Right renal cortex interstitium (tissue), 3 donors: ENCODE measurements at regions not wholly inside any gene's neighbourhood (a gene's known extent, or its start where the extent isn't known, plus 50 kb on each side); places are given as distances from the start of the nearest gene placed in this dataset.

Experiments
- DNase-seq, 3 donors: peaks; one replicate each; pipeline ENCODE4 v3.0.0-alpha.2; 2013; ENCODE audit warnings: low read depth in 3 of 3, low spot score in 2 of 3

DNA sequence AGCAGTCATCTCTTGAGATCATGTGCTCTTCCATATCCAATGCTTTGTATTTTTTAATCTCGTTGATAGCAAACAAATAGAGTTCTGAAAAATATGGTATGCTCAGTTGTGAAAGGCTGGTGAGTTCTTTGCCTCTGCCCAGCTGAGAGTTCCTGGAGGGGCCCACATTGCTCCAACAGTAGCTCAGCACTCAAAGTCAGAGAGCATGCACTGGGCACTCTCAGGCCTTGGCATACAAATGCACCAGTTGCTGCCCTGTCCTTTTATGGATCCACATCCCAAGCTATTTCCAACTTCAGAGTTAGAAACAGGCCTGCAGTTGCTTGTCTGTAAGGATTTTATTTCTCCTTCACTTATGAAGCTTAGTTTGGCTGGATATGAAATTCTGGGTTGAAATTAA, 181.7 kb upstream of the CHRNA7 start:
- no peak for DNase-seq

DNA sequence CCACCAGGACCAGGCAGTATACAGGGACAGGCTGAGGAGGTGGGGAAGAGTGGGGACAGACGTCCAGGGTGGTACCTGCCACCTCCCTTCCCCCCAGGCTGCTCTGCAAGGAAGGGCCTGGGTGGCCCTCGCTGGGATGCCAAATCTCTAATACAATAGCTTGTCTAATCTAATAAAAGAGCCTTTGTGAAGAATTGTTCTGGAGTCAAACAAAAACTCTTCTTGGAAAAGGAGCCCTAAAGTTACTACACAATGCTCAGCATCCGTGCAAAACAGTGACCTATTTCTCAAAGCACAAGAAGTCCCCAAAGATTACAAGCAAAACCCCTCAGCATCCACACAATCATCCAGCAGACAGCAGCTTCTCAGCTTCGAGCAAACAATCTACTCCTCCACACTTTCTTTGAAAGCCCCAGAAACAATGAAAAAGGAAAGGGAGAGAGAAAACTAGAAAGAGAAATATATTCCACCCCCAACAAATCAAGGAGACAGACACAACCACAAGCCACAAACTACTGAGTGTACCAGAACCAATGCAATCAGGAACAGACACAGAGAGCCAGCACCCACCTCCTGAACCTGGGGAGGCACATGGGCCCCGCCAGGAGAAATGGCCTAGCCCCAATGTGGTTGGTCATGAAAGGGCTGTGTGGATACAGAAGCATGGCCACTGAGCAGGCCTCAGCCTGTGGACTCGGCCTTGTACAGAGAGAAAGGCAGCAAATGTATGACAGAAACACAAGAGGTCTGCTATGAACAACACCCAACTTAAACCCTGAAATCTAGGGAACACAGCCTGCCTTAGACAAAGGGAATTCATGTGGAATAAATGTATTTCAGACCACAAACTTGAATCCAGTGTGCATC, 177.1 kb upstream of the CHRNA7 start:
- DNase-seq: no peak

DNA sequence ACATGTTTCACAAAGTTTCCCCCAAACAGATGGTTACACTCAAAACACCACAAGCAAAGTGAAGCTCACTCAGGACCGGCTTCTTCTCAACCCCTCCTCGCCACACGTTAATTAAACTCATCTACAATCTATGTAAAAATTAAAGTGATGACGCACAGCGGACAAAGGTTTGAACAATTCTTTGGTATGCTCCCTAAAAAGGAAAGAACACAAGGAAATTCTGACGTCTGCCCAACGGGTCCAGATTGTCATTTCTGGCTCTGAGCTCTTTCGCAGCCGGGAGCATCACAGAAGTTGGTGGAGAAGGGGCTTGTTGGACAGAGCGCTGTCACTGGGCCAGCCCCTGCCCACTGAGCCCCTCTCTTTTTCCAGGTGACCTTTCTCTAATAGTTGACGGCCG, 173.7 kb upstream of the CHRNA7 start:
- DNase-seq: no peak

DNA sequence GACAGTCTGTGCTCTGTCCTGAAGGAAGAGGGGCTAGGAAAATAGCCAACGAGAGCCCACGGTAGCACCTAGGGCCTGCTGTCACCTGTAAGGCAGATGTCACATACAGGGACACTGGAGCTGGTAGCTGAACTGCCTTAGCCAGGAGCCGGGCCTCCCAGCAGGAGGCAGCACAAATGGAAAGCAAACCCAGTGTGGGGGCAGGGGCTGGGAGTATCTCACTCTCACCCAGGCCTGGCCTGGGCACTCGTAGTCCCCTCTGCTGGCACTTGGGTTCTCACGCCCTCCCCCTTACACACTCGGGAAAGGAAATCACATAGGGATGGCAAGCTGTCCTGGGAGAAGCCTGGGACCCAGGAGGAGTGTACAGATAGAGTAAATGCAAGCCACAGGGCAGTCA, 173.1 kb upstream of the CHRNA7 start:
- DNase-seq: no peak

DNA sequence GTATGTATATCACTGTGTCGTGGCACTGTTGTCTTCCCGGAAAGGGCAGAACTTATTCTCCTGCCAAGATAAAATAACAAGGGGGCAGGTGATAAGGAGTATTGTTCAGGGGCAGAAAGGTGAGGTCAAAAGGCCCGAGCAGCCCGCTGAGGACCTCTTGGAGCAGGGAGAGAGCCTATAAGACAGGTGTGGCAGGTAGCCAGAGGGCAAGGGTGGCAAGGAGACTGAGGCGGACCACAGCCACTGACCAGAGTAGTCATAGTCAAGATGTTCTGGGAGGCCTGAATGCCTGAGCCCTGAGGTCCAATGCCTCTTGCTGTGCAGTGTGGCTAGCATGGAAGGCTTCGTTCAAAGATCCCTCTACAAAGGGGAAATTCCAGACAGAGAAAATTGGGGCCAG, 172.3 kb upstream of the CHRNA7 start:
- DNase-seq: no peak

DNA sequence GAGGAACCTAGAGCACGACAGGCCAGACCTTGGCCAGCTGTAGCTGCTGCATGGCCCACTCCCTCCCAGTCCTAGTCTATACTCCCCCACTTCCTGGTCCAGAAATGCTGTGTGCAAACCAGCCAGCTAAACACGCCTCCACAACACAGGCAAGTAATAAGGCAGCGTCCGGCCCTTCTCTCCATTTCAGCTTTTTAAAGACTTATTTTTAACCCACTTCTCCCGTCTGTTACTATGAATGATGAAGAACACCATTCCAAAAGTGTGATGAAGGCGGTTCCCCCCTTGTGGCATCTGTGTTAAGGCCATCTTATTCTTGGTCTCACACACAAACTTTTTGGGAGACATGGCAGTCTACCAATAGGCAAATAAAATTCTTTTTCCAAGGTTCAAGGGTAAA, 164.1 kb upstream of the CHRNA7 start:
- no peak for DNase-seq

DNA sequence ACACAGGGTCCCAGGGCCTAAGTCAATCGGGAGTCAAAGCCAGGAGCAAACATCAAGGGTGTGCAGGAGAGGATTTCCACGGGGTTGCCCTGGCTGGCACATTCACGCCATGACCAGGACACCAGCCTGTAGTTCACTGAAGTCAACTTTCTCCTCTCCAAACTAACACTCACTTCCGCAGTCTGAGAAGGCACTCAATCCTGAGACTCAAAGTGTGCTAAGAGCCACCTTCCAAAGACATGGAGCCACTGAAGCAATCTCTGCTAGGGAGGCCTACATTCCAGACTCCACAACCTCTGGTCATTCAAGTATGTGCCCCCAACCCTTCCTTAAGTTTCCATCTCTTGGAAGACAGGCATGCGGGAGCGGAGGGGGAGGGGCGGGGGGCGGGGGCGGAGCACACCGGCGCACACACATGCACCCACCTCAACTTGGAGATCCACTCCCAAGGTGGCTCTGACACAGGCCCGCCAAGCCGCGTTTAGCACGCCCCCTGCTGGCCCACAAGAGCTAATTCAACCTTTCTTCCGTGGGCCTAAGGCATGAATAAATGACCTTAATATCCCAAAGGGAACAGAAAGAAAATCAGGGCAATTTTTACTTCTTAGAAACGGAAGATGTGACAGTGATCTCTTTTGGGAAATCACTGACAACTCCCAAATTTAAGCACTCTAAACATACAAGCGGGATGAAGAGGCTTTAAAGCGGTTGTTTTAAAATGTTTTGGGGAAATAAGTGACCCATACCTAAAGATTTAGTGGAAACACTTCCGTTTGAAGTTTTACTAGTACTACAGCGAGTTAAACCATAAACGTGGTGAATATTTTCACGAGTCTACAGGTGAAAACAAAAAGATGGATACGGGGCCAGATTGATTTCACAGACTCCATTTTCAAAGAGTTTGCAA, 162.5 kb upstream of the CHRNA7 start:
- DNase-seq: no peak

DNA sequence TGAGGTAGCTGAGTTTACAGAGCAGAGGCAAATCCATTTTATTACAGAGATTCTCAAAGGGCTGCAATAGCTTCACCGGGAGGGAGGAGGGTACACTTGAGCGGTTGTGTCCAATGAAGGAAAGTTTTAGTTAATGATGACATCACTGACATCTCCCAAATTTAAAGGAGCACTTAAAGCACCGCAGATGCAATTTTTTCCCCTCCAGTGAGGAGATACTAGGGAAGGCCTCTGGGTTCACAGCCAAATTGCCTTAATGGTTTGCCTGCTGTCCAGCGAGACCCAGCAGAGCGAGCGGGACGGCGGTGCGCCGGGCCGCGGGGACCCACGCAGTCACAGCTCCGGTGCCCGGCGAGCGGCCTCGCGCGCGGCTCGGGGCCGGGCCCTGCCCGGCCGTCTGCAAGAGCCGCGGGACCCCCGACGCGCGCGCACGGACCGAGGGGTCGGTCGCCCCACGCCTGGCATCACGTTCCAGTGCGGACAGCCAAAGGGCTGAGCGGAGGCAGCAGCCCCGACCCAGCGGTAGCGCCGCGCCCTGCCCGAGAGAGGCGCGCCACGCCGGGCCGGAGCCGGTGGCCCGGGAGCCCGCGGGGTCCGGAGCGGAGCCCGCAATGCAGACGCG, 160.5 kb upstream of the CHRNA7 start:
- peak in 1 of 3 donors; percentile 14 for DNase-seq

DNA sequence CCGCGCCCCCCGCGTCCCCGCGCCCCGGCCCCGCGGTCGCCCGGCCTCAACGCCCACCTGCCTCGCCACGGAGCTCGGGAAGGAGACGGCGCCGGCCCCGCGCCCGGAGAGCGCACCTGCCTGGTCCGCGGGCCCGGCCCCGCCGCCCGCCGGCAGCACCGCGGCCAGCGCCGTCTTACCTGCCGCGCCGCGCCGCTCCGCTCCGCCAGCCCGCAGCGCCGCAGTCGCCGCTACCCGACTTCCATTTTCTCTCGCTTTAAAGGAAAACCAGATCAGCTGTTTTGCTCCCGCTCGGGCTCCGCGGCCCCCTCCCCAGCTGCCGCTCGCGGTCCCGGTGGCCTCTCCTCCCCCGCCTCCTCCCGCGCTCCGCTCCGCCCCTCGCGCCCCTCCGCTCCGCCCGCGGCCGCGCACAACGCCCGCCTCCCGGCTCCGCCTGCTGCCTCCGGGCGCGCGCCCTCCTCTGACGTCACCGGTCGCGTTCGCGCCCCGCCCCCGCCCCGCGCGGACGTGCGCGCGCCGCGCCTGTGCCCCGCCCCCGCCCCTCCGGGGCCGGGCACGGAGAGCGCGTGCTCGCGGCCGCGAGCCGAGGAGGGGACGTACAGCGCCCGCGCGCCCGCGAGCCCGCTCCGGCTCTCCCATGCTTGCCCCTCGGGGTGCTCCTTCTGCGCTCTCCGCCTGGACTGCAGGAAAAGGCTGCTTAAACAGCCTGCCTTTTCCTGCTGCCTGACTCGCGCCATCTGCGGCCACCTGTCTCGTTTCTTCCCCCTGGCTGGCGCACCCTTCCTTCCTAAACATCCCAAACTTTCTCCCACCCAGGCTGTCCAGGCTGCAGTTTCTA, 159.8 kb upstream of the CHRNA7 start, which contains the start of gene OTUD7A:
TSS of gene OTUD7A (minus strand) at position 346 of the 838 bp plus-strand sequence.
- DNase-seq: peak; percentile 38 to 78 (median 76)

DNA sequence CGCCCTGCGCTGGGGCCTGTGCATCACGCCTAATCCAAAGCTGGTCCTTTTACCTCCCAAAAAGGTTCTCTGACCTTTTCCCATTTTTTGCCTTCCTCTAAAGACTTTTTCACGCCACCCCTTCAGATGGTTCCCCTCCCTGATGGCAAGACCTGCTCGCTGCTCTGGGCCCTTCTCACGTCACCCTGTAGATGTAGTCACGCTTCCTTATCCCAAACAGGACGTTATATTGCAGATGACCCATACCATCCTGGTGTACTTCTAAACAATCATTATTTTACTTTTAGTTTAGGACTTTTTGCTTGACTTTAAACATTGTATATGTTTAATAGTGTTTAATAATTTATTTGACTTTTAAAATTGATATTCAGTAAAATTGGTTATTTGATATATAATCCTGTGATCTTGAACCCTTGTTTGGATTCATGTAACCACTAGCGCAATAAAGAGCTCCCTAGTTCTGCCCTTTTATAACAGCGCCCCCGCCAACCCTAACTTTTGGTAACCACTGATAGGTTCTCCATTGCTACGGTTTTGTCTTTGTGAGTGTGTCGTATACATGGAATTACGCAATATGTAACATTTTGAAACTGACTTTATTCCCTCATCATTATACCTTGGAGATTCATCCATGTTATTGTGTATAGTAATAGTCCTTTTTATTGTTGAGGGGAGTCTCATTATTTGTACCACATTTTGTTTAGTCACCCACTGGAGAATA, 159.0 kb upstream of the CHRNA7 start:
- peak in 1 of 3 donors; percentile 60 for DNase-seq

DNA sequence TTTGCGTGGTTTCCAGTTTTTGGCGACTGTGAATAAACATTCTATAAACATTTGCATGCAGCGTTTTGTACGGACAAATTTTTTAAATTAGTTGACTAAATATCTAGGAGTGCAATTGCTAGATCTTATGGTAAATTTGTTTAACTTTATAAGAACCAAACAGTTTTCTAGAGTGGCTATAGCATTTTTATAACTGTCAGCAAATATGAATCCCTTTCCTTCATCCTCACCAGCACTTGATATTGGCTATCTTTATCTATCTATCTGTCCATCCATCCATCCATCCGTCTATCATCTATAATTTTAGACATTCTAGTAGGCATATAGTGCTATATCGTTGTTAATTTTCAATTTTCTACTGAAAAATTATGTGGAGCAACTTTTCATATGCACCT, 158.4 kb upstream of the CHRNA7 start:
- DNase-seq: no peak

DNA sequence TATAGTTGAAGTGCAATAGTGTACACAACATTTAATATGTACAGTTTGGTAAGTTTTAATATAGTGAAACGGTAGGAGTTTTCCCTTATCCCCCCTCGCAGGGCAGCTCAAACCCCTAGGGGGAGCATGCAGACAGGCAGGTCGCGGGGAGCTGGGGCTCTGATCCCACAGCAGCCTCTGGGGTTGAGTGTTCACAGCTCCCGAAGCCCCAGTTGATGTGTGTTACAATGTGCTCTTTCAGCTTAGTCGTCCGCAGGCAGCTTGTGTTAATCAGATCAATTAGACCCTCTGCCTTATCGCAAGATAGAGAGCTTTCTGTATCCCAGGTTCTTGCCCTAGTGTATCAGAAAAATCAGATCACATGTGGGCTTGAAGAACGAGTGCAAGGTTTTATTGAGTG, 143.1 kb upstream of the CHRNA7 start:
- no peak for DNase-seq

DNA sequence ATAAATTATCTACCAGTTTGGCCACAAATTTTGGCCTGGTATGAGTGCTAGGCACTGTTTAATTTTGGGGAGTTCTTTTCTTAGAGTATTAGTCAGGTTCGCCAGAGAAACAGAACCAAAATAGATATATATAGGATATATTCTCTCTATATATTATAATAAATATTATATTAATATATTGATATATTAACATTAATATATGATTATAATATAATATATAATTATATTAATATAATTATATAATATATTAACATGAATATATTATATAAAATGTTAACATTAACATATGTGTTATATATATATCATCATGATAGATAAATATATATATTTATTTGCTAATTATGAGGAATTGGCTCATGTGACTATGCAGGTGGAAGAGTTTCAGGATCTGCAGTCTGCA, 137.8 kb upstream of the CHRNA7 start:
- DNase-seq: no peak

DNA sequence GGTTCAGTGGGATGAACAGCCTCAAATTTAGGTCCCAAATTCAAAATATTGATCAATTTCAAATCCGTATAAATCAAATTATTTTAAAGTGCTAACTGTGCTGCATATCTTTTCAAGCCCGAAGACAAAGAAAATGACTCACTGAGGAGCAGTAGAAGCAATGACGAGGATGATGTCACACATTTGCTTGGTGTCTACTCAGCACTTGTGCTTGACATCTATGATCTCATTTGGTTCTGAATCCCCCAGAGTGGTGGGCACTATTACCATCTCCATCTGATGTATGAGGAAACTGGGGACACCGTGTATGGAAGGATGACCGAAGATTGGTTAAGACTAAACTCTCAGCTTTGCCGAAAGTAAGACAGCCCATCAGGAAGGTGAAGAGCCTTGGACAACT, 136.5 kb upstream of the CHRNA7 start:
- DNase-seq: no peak

DNA sequence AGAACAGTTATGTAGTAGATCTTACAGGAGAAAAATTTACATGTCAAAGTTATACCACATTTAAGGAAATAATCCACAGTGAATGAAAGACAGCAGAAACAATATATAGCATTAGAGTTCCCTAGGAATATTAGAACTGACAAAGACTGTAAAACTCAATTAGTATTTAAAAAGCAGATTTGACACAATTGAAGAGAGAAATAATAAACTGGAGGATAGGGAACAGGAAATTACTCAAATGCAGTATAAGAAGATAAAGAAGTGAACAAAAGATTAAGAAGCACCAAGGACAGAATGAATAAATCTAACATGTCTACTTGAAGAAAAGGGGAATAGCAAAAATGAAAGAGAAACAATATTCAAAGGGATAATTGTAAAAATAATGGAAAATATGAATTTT, 132.6 kb upstream of the CHRNA7 start:
- no peak for DNase-seq

DNA sequence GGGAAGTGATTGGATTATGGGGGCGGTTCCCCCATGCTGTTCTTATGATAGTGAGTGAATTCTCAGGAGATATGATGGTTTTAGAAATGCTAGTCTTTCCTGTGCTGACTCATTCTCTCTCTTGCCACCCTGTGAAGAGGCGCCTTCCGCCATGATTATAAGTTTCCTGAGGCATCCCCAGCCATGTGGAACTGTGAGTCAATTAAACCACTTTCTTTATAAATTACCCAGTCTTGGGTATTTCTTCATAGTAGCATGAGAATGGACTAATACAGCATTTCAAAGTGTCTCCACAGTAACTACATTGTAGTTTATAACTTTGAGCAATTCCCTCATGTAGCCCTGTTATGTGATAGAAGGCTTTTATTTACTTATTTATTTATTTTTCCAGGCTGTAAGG, 128.8 kb upstream of the CHRNA7 start:
- no peak for DNase-seq

DNA sequence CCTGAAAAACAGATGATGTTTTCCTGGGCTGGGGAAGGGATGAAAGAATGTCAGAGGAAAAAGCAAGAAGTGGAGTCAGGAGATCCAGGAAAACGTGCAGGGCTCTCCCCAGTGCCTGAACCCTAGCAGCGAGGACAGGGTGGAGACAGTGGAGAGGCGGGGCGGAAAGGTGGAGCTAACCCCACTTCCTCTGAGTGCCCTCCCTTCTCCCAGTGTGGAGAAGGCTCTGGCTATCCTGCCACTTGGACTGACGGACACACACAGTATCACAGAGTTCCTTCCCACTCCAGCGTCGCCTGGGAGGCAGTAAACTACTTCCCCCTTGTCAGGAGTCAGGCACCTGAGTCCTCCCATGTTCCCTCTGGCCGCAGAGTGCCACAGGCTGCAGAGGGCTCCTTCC, 125.3 kb upstream of the CHRNA7 start:
- no peak for DNase-seq

DNA sequence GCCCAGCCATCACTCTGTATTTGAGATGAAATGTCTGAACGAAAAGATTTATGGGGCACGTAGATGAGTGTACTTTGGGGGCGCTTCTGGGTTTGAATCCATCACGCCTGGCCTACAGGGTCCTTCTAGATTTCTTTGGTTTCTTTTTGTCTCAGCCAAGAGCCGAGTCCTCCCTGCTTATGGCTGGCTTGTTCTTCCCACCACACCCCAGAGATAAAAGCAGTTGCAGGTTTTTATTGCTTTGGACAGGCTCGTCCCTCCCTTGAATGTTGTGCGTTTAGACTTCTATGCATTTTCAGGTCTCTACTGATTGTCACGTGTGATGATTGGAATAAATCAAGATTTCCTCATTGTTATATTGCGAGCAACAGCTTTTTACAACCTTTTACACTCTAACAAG, 104.8 kb upstream of the CHRNA7 start:
- no peak for DNase-seq

DNA sequence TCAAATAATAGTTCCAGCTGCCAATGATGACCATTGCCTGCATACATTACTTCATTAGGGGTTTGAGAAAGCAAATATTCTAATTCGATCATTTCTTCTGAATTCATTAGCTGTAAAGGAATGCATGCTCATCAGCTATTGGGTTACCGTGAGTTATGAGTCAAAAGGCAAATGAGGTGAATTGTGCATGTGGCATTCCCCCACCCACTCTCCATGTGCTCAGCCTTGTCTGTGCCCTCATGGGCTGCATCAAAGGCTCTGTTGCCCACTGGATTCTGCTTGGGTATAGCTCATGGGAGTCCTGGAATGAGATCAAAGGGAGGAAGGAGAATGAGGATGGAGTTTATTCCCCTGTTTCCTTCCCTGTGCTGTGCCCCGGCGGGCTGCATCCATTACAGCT, 99.3 kb upstream of the CHRNA7 start:
- DNase-seq: no peak

DNA sequence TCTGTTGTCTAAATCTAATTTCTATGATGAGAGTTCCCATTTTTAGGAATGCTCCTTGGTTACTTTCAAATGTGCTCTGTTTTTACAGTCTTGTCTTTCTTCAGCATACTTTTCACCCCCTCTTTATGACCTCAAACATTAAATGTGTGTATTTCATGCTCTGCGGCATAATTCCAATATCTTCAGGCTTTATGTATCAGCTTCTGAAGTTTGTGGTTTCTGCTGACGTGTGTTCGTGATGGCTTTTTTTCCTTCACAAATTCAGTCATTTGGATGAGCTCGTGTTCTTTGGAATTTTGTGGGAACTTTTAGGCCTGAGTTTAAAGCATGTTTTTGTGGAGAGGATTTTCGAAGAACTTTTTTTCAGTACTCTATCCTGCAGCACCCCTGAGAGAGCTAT, 97.7 kb upstream of the CHRNA7 start:
- no peak for DNase-seq
